SW480 (cell line): ENCODE measurements at regions not wholly inside any gene's neighbourhood (a gene's known extent, or its start where the extent isn't known, plus 50 kb on each side); places are given as distances from the start of the nearest gene placed in this dataset.
A peak's percentile ranks its signal among the peaks of the same experiment; 100 is the strongest.

Experiments used
- DNase-seq: peaks from one replicate; pipeline ENCODE4 v3.0.0-alpha.2; 2016; ENCODE audit warnings: low spot score

DNA sequence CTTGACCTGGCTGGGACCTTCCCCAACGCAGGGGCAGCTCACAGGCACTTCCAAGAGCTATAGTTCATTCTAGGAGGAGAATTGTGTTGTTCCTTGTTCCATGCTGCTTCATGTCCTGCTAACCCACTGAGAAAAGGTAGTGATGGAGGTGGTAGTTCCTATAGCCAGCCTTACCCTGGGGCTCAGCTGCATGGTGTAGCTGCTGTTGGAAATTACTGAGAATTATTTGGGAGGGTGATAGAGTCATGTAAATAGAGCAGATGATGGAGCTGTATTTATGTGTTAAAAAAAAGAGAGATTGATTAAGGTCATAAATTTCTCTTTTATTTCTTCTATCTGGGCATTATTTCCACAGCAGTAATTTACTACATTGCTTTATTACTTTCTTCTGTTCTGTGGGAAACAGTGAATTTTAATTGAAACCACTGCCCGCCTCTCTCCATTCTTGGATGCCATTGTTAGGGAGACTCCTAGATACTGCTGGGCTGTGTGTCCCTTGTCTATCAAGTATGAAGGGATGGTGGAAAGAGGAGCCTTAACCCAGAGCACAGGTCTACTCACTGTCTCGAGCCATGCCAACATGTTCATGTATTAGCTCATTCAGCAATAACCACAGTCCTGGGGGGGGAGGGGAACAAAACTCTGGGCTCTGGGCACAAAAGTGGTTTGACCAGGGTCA, 309.2 kb downstream of the FAT3 start:
- no peak for DNase-seq

- DNase-seq, result no peak
These were observed 312.3 kb downstream of the FAT3 start for GRCh38 chr11:92536883-92537282.

- no peak for DNase-seq
These were observed 315.5 kb downstream of the FAT3 start for GRCh38 chr11:92540096-92540495.

GRCh38 chr11:92545906-92546471, 321.4 kb downstream of the FAT3 start:
- no peak for DNase-seq

DNA sequence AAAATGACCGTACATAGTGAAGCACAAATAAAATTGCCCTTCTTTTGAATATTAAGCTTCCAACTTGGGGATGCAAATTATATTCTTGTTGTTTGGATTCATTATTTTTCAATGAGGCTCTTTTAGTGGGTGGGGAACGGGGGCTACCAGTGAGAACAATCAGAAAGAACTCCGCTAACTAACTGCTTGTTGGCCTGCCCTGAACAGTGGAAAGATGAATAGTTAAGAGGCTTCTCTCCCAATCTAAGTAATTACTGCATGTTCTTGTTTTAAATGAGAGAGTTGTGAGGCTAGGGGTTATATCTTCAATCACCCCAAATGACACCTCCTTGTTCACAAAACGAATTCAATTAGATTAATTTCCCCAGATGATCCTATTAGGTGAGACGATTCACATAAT, 322.0 kb downstream of the FAT3 start:
- DNase-seq, result no peak

DNA sequence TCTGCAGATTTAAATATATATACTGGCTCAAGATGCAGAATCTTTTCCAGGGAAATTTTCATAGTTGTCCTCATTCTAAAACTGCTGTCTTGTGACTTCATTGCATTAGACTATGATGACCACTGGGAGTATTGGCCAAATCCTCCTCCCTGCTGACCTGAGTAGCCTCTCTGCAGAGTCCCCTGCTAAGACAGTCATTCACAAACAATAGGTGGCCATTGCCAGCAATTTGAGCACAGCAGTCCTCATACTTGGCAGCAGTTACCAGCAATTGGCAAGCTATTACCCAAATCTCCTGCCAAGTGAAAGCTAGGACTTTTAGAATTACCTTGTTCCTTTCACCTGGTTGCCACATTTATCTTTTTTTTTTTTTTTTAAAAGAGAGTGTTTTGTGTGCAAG, 325.8 kb downstream of the FAT3 start:
- no peak for DNase-seq

- no peak for DNase-seq
These were observed 326.3 kb downstream of the FAT3 start for GRCh38 chr11:92550871-92551270.

- DNase-seq, result no peak
These were observed 328.3 kb downstream of the FAT3 start for GRCh38 chr11:92552942-92553341.

DNA sequence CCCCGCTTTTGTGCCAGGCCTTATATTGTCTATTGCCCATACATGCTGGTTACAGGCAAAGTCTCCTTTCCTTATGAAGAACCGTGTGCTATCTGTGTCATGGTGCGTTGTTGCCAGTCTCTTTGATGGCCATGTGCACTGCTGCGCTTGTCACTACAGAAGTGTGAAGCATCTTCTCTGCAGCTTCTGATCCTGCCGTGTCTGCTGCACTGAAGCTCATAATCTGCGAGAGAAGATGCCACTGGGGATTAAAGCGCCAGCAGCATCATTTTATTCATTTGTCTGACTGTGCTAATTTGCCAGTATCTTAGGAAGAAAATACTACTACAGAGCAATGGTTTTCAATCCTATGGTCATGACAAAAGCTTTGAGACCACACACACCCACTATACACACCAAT, 330.1 kb downstream of the FAT3 start:
- DNase-seq, result no peak

GRCh38 chr11:92556431-92556830, 331.8 kb downstream of the FAT3 start:
- peak; percentile 6 for DNase-seq

GRCh38 chr11:92557879-92558278, 333.3 kb downstream of the FAT3 start:
- no peak for DNase-seq

- DNase-seq, result no peak
These were observed 333.7 kb downstream of the FAT3 start for GRCh38 chr11:92558323-92558722.

DNA sequence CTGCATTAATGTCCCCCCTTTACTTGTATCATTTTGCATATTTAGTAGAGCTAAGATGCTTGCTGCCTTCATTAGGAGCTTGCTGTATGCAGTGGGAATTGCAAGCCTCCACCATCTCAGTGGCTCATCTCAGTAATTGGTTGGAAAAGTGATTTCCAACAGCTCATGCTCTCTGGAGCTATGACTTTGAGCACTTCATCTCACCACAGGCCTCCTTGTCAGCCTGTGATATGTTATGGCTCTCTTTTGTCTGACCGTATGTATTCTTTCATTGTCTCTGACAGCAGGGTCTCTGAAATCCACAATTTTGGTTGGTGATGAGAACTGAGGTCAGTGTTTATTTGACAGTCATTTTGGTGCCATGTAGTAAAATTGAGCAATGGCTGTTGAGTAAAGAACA, 345.1 kb downstream of the FAT3 start:
- no peak for DNase-seq

- no peak for DNase-seq
These were observed 347.9 kb downstream of the FAT3 start for GRCh38 chr11:92572559-92572958.

- DNase-seq, result no peak
These were observed 351.7 kb downstream of the FAT3 start for GRCh38 chr11:92576315-92576714.

DNA sequence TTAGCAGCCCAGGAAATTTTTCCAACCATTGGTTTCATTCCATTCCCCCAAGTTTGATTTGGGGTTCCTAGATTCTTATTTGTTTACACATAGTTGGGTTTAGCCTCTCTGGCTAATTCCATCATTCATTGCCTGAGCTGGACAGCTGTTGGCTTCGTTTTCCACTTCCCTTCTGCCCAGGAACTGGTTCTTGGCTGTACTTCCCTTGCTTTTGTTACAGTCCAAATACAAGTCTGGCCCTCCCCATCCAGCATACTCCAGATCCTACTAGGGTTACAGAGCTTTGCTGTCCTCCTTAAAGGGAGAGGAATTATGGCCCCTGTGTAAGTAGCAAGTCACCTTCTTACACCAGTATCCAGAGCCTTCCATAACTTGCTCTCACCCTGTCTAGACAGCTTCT, 356.3 kb downstream of the FAT3 start:
- no peak for DNase-seq

DNA sequence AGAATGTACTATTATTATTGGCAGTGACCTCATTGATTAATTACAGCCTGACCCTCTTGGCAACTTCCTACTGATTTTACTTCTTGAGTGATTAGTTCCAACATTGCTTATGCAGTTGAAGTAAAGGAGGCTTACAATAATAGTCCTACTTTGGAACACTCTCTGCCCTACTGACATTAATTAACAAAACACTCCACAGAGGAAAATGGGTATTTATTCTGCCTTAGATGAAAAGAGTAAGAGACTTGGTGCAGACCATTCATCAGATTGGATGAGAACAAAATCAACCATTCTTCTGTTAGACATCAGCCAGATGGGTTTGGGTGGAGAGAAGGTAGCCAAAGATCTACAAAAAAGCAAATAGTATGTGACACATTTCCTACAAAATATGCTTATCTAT, 363.8 kb downstream of the FAT3 start:
- DNase-seq, result no peak

DNA sequence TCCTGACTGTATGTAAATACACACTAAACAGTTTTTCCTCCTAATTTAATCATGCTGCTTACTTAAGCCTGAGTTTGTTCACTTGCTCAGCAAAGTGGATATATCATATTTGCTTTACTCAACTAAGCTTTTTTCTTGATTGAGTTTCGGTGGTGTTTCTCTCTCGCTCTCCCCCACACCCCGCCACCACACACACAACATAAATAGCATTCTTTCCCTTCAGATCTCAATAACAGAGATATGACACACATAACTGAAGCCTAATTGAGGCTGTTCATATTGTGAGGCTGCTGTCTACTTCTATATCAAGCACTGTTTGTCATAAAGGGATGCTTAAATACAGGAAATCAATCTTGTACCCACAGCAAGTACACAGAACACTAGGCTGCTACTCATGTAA, 364.9 kb downstream of the FAT3 start:
- DNase-seq, result no peak

- no peak for DNase-seq
These were observed 366.9 kb downstream of the FAT3 start for GRCh38 chr11:92591521-92591920.

- DNase-seq, result no peak
These were observed 369.6 kb downstream of the FAT3 start for GRCh38 chr11:92594251-92594650.

DNA sequence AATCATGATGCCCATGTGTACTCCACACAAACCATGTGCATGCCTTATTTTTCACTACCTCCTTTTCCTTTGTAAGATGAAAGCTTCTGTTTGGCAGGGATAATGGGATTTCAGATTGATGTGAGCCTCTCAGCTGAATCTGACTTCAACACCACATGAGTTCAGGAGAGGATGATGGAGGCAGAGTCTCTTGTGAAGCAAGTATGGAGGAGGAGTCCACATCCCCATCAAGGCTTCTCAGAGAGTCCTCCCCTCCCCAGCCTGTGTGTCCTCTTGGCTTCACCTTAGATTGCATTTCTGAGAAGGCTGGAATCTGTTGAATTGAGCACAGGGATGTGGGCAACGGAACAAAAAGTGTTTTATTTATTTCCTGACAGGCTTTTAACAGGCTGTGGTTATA, 370.4 kb downstream of the FAT3 start:
- DNase-seq, result no peak

GRCh38 chr11:92596596-92597317, 372.1 kb downstream of the FAT3 start:
- no peak for DNase-seq

GRCh38 chr11:92601048-92601447, 368.4 kb upstream of the MTNR1B start:
- DNase-seq, result no peak

GRCh38 chr11:92605667-92606066, 363.8 kb upstream of the MTNR1B start:
- DNase-seq, result no peak
